Tibial nerve (tissue), 4 donors: ENCODE measurements at regions not wholly inside any gene's neighbourhood (a gene's known extent, or its start where the extent isn't known, plus 50 kb on each side); places are given as distances from the start of the nearest gene placed in this dataset.

Experiments used
- DNase-seq, 2 donors: peaks; one replicate each; pipeline ENCODE4 v3.0.0-alpha.2; 2019; ENCODE audit warnings: low spot score in 2 of 2
- H3K27ac ChIP-seq, 4 donors: fragments of 200-600 bp; sonication (generic) in 3 of 4; one replicate each; pipeline ENCODE4 v1.5.1; 2017 to 2019; ENCODE audit warnings: mild to moderate bottlenecking in 1 of 4
- H3K27me3 ChIP-seq, 2 donors: fragments of 200-600 bp; sonication (generic) in 1 of 2; one replicate each; pipeline versions ENCODE4 v1.5.1 to v1.6.0; 2017 to 2019
- H3K36me3 ChIP-seq, 3 donors: fragments of 200-600 bp; sonication (generic); one replicate each; pipeline ENCODE4 v1.5.1; 2018 to 2019
- H3K4me1 ChIP-seq, 4 donors: fragments of 200-600 bp; sonication (generic) in 3 of 4; one replicate each; pipeline ENCODE4 v1.5.1; 2017 to 2019
- H3K4me3 ChIP-seq, 4 donors: fragments of 200-600 bp; sonication (generic) in 3 of 4; one replicate each; pipeline ENCODE4 v1.5.1; 2017 to 2019; ENCODE audit warnings: mild to moderate bottlenecking in 1 of 4, moderate library complexity in 1 of 4
- H3K9me3 ChIP-seq, 4 donors: fragments of 200-600 bp; sonication (generic) in 3 of 4; one replicate each; pipeline ENCODE4 v1.5.1; 2017 to 2019
- EP300 ChIP-seq, 2 donors: sonication (generic); formaldehyde crosslinking; IDR thresholded peaks; one replicate each; pipeline ENCODE4 v1.6.1; 2017; ENCODE audit warnings: antibody characterized with exemption in 2 of 2, mild to moderate bottlenecking in 1 of 2
- POLR2A ChIP-seq, 2 donors: fragments of 450-650 bp; IDR thresholded peaks; one replicate each; pipeline ENCODE4 v1.6.1; 2017; ENCODE audit warnings: antibody characterized with exemption in 2 of 2, mild to moderate bottlenecking in 2 of 2, moderate library complexity in 2 of 2
- WGBS, 2 donors: methylation state at CpG; one replicate each; pipeline ENCODE4 v1.1.5; 2018; 5-methylcytosine and 5-hydroxymethylcytosine counted together
- TF ChIP-seq, protein P1 (sequence below), 5 experiments: fragments of 200-600 bp in 3 of 5; fragments of 450-650 bp in 2 of 5; sonication (generic) in 3 of 5; IDR thresholded peaks; one replicate each; pipeline ENCODE4 v1.5.1; 2016 to 2019; ENCODE audit warnings: antibody characterized with exemption in 5 of 5, mild to moderate bottlenecking in 3 of 5, moderate library complexity in 2 of 5

DNA sequence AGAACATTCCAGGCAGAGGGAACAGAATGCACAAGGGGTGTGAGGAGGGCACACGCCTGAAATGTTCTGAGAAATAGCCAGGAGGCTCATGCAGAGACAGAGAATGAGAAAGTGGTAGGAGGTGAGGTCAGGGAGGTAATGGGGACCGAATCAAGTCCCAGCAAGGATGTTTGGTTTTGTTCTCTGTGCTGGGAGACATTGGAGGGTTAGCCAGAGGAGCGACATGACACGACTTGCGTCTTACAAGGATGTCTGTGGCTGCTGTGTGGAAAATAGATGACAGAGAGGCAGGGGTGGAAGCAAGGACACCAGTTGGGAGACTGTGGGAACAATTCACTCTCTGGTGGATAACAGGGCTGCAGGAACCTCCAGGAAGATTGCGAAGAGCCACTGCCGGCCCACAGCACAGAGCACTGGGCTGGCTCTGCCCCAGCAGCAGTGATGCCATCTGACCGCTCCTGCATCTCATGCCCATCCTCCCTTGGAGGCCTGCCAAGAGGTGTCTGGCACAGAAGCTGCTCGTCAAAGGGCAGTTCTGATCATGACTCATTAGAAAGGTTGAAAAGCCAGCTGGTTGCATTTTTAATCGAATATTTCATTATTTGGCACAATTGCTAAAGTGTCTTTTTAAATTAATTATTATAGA lies 57.7 kb upstream of the CD83 start:
- no peak for DNase-seq
- Histone ChIP-seq H3K4me1 (no peaks in the 10 kb centered on the region), H3K27ac (no peak overlapping the region), H3K36me3 (no peaks in the 10 kb centered on the region), H3K4me3 (no peak overlapping the region), H3K27me3 (peaks cover 0 to 6% of the 10 kb centered on the region in 2 donors), H3K9me3 (peaks cover 0 to 7% (median 0%) of the 10 kb centered on the region in 4 donors)
- TF ChIP-seq POLR2A (IDR thresholded peaks at IDR 0.05) (no peak), EP300 (IDR thresholded peaks at IDR 0.05) (no peak)
- TF ChIP-seq, protein P1, sequence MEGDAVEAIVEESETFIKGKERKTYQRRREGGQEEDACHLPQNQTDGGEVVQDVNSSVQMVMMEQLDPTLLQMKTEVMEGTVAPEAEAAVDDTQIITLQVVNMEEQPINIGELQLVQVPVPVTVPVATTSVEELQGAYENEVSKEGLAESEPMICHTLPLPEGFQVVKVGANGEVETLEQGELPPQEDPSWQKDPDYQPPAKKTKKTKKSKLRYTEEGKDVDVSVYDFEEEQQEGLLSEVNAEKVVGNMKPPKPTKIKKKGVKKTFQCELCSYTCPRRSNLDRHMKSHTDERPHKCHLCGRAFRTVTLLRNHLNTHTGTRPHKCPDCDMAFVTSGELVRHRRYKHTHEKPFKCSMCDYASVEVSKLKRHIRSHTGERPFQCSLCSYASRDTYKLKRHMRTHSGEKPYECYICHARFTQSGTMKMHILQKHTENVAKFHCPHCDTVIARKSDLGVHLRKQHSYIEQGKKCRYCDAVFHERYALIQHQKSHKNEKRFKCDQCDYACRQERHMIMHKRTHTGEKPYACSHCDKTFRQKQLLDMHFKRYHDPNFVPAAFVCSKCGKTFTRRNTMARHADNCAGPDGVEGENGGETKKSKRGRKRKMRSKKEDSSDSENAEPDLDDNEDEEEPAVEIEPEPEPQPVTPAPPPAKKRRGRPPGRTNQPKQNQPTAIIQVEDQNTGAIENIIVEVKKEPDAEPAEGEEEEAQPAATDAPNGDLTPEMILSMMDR (IDR thresholded peaks at IDR 0.05), result no peak
- WGBS, 2 donors, result 60 to 67% methylated on average over 10 of the region's 10 CpGs

DNA sequence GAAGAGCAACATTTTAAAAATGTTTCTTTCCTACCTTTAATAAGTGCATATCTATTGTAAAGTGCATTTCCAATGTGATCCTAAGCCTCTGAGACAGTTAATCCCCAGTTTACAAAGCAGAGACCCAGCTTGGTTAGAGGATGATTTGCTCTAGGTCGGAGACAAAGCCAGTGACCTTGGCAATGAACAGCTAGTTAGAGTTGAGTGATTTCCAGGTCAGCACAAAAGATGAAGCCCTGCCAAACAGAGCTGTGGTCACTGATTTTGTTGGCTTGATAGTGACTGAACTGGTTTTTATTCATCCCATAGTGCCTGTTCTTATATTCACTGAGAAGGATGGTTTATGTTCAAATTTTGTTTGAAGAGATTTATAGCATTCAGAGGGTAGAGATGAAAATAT lies 56.6 kb upstream of the CD83 start:
- Histone ChIP-seq H3K36me3 (no peaks in the 10 kb centered on the region), H3K27ac (no peak overlapping the region), H3K4me3 (no peak overlapping the region), H3K9me3 (peaks cover 0 to 7% (median 0%) of the 10 kb centered on the region in 4 donors), H3K27me3 (peaks cover 0 to 6% of the 10 kb centered on the region in 2 donors), H3K4me1 (no peaks in the 10 kb centered on the region)
- WGBS, 2 donors, result 37 to 44% methylated on average over 1 of the region's 1 CpG
- TF ChIP-seq EP300 (IDR thresholded peaks at IDR 0.05) (no peak), POLR2A (IDR thresholded peaks at IDR 0.05) (no peak)
- TF ChIP-seq, protein P1 (IDR thresholded peaks at IDR 0.05), result no peak
- DNase-seq, result no peak

DNA sequence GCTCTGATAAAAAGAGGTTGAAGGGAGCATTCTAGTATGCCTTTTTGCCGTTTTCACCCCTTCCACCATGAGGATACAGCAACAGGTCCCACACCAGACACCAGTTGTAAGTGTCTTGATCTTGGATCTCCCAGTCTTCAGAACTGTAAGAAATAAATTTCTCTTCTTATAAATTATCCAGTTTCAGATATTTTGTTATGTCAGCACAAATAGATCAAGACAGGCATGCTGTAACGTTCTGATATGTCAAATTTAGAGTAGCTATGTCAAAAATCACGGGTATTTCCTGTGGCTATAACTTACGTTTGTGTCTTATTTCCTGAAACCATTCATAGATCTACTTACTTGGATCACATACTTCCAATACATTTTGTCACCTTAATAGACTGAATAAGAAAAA lies 55.9 kb upstream of the CD83 start:
- Histone ChIP-seq H3K27ac (no peak overlapping the region), H3K9me3 (peaks cover 0 to 7% (median 0%) of the 10 kb centered on the region in 4 donors), H3K4me3 (no peak overlapping the region), H3K36me3 (no peaks in the 10 kb centered on the region), H3K4me1 (no peaks in the 10 kb centered on the region), H3K27me3 (peaks cover 0 to 6% of the 10 kb centered on the region in 2 donors)
- 64 to 83% methylated on average over 4 of the region's 4 CpGs for WGBS, 2 donors
- DNase-seq, result no peak
- TF ChIP-seq, protein P1 (IDR thresholded peaks at IDR 0.05), result no peak
- TF ChIP-seq POLR2A (IDR thresholded peaks at IDR 0.05) (no peak), EP300 (IDR thresholded peaks at IDR 0.05) (no peak)

DNA sequence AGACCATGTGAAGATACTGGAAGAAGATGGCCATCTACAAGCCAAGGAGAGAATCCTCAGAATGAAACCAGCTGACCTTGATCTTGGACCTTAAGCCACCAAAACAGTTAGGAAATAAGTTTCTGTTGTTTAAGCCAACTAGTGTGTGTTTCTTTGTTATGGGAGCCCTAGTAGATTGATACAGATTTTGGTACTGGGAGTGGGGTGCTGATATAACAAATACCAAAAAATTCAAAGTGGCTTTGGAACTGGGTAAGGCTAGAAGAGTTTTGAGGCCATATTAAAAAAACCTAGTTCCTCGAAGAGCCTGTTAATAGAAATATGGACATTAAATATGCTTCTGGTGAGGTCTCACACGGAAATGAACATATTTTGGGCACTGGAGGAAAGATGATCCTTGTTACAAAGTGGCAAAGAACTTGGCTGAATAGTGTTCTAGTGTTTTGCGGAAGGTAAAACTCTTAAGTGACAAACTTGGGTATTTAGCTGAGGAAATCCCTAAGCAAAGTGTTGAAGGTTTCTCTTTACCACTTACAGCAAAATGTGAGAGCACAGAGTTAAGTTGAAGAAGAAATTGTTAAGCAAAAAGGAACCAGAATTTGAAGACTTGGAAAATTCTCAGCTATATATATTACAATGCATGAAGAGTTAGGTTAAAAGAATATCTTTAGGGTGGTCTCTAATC lies 55.1 kb upstream of the CD83 start:
- H3K4me3 ChIP-seq, result no peak overlapping the region
- TF ChIP-seq EP300 (IDR thresholded peaks at IDR 0.05), result no peak
- TF ChIP-seq, protein P1 (IDR thresholded peaks at IDR 0.05), result no peak
- no peak for TF ChIP-seq POLR2A (IDR thresholded peaks at IDR 0.05)
- no peak for DNase-seq
- no peaks in the 10 kb centered on the region for H3K36me3 ChIP-seq
- H3K27me3 ChIP-seq, result peaks cover 0 to 6% of the 10 kb centered on the region in 2 donors
- WGBS, 2 donors, result 92% methylated on average over 3 of the region's 3 CpGs
- no peak overlapping the region for H3K27ac ChIP-seq
- peaks cover 0 to 7% (median 0%) of the 10 kb centered on the region in 4 donors for H3K9me3 ChIP-seq
- no peaks in the 10 kb centered on the region for H3K4me1 ChIP-seq

DNA sequence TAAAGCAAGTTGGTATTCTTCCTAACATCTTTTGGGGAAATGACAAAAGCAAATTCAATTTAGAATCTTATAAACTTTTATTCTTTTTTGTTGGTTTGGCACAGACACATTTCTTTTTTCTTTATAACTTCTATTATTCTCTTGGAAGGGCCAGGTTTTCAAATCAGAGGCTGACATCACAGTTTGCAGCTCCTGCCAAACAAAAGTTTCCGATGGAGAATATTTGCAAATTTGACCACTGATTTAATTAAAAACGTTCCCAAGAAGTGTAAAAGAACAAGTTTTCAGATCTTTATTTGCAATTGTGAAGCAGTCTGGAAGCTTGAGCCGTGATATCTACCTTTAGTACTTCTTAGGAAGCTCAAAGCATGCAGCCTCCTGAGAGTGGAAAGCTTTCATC lies 53.8 kb upstream of the CD83 start:
- H3K27me3 ChIP-seq, result peaks cover 0 to 6% of the 10 kb centered on the region in 2 donors
- TF ChIP-seq EP300 (IDR thresholded peaks at IDR 0.05), result no peak
- TF ChIP-seq, protein P1 (IDR thresholded peaks at IDR 0.05), result no peak
- no peak for TF ChIP-seq POLR2A (IDR thresholded peaks at IDR 0.05)
- no peak for DNase-seq
- H3K9me3 ChIP-seq, result peaks cover 0 to 7% (median 0%) of the 10 kb centered on the region in 4 donors
- no peak overlapping the region for H3K4me3 ChIP-seq
- WGBS, 2 donors, result 35 to 43% methylated on average over 3 of the region's 3 CpGs
- H3K4me1 ChIP-seq, result no peaks in the 10 kb centered on the region
- H3K36me3 ChIP-seq, result no peaks in the 10 kb centered on the region
- no peak overlapping the region for H3K27ac ChIP-seq
